Retinal pigment epithelial cell (primary cell): ENCODE measurements at regions not wholly inside any gene's neighbourhood (a gene's known extent, or its start where the extent isn't known, plus 50 kb on each side); places are given as distances from the start of the nearest gene placed in this dataset.

ENCODE experiments used
- DNase-seq: peaks from one replicate; pipeline ENCODE4 v3.0.0-alpha.2; 2010; ENCODE audit warnings: low read depth
- H3K4me3 ChIP-seq: 2 replicates; pipeline ENCODE4 v1.5.1; 2011; ENCODE audit warnings: mild to moderate bottlenecking, low read length, control low read depth, moderate library complexity
- TF ChIP-seq, protein P1 (sequence below): conservative IDR thresholded peaks from 2 replicates; pipeline ENCODE4 v1.5.1; 2011; ENCODE audit warnings: low read depth, low read length, control low read depth, inconsistent platforms

- TF ChIP-seq, protein P1, sequence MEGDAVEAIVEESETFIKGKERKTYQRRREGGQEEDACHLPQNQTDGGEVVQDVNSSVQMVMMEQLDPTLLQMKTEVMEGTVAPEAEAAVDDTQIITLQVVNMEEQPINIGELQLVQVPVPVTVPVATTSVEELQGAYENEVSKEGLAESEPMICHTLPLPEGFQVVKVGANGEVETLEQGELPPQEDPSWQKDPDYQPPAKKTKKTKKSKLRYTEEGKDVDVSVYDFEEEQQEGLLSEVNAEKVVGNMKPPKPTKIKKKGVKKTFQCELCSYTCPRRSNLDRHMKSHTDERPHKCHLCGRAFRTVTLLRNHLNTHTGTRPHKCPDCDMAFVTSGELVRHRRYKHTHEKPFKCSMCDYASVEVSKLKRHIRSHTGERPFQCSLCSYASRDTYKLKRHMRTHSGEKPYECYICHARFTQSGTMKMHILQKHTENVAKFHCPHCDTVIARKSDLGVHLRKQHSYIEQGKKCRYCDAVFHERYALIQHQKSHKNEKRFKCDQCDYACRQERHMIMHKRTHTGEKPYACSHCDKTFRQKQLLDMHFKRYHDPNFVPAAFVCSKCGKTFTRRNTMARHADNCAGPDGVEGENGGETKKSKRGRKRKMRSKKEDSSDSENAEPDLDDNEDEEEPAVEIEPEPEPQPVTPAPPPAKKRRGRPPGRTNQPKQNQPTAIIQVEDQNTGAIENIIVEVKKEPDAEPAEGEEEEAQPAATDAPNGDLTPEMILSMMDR = no peak
- peak; percentile 51 for DNase-seq
- no peak overlapping the region for H3K4me3 ChIP-seq
These were observed 835.9 kb upstream of the ZNF608 start for GRCh38 chr5:125582352-125582751.

GRCh38 chr5:125583321-125584139 is 837.1 kb upstream of the ZNF608 start:
- no peak overlapping the region for H3K4me3 ChIP-seq
- TF ChIP-seq, protein P1 = no peak
- DNase-seq = no peak

DNA sequence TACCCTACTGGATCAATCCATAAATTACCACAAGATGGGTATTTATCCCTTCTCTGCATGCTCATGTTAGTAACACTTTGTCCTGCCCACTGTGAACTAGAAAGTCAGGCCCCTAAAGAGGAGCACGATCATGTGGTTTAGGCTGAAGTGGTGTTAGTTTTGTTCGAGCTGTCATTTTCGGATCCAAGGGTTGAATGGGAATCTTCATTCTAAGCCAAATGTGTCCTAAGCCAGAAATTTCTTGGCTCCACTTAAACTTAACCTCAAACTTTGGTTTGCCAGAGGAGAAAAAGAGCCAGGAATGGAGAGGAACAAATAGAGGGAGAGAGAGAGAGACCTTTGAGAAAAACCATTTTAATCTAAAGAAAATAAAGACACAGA is 837.7 kb upstream of the ZNF608 start:
- no peak overlapping the region for H3K4me3 ChIP-seq
- TF ChIP-seq, protein P1 = no peak
- no peak for DNase-seq

- no peak for DNase-seq
These were observed 835.6 kb upstream of the GRAMD2B start for GRCh38 chr5:125587631-125588030.

DNA sequence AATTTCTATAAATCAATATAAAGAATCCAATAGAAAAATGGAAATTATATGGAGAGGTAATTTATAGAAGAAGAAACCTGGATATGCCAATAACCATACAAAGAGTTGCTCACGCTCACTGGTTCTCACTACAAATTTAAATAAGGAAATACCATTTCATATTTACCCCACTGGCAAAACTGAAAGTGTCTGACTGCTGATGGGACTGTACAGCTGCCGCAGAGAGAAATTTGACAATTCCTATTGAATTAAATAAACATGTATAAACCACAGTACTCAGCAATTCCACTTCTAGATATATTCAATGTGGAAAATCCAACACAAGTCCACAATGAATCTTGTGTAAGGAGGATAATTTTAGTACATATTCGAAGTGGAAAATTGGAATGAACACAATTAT is 830.4 kb upstream of the GRAMD2B start:
- TF ChIP-seq, protein P1 = no peak
- no peak for DNase-seq
- no peak overlapping the region for H3K4me3 ChIP-seq

More at GRCh38 chr5:125587631-125588030, 835.6 kb upstream of the GRAMD2B start:
- H3K4me3 ChIP-seq = no peak overlapping the region
- TF ChIP-seq, protein P1 = no peak

DNA sequence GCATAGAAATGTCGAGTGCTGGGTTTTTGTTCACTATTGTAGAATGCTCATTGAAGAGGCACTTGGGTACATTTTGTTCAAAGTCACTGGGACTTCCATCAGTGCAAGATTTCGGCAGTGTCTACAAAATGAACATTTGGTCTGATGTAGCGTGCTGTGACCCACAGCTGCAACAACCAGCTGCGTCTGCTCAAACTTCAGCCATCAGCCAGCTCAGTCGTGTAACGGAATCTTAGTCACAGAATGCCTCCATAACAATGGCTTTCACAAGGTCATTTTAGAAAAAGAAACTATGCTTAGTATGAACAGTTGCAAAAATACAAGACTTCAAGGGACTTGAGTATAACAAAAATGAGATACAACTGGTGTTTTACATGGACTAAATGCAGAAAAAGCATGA is 828.1 kb upstream of the GRAMD2B start:
- no peak for DNase-seq
- H3K4me3 ChIP-seq = no peak overlapping the region
- TF ChIP-seq, protein P1 = no peak

GRCh38 chr5:125595845-125596244 is 827.4 kb upstream of the GRAMD2B start:
- H3K4me3 ChIP-seq = no peak overlapping the region
- TF ChIP-seq, protein P1 = no peak
- DNase-seq = no peak
